ENCODE measurements at regions not wholly inside any gene's neighbourhood (a gene's known extent, or its start where the extent isn't known, plus 50 kb on each side); places are given as distances from the start of the nearest gene placed in this dataset.

- Histone ChIP-seq H3K4me1 (ENCODE audit: control insufficient read depth in 1 of 2, insufficient read depth in 2 of 2, low read length in 2 of 2) (no peaks in the 10 kb centered on the region), H3K9me3 (ENCODE audit: control insufficient read depth in 1 of 2, low read length in 2 of 2) (no peaks in the 10 kb centered on the region), H3K27ac (ENCODE audit: low read depth, low read length) (no peak overlapping the region), H3K9ac (ENCODE audit: low read depth in 1 of 2, low read length in 2 of 2) (no peak overlapping the region), H3K4me3 (ENCODE audit: low read depth in 1 of 2, low read length in 2 of 2) (no peak overlapping the region), H3K27me3 (ENCODE audit: control insufficient read depth in 1 of 2, insufficient read depth in 2 of 2, low read length in 2 of 2) (no peaks in the 10 kb centered on the region), H3K36me3 (ENCODE audit: control insufficient read depth in 1 of 2, insufficient read depth in 2 of 2, low read length in 2 of 2) (no peaks in the 10 kb centered on the region)
Observed at GRCh38 chr1:223012176-223012788, 130.8 kb downstream of the TLR5 start.

- Histone ChIP-seq H3K27ac (ENCODE audit: low read depth, low read length) (no peak overlapping the region), H3K36me3 (ENCODE audit: control insufficient read depth in 1 of 2, insufficient read depth in 2 of 2, low read length in 2 of 2) (no peaks in the 10 kb centered on the region), H3K4me1 (ENCODE audit: control insufficient read depth in 1 of 2, insufficient read depth in 2 of 2, low read length in 2 of 2) (no peaks in the 10 kb centered on the region), H3K27me3 (ENCODE audit: control insufficient read depth in 1 of 2, insufficient read depth in 2 of 2, low read length in 2 of 2) (no peaks in the 10 kb centered on the region), H3K9ac (ENCODE audit: low read depth in 1 of 2, low read length in 2 of 2) (no peak overlapping the region), H3K4me3 (ENCODE audit: low read depth in 1 of 2, low read length in 2 of 2) (no peak overlapping the region), H3K9me3 (ENCODE audit: control insufficient read depth in 1 of 2, low read length in 2 of 2) (no peaks in the 10 kb centered on the region)
Observed at GRCh38 chr1:223012938-223013337, 130.1 kb downstream of the TLR5 start.

GRCh38 chr1:223014142-223014873, 128.7 kb downstream of the TLR5 start:
- Histone ChIP-seq H3K27ac (ENCODE audit: low read depth, low read length) (no peak overlapping the region), H3K36me3 (ENCODE audit: control insufficient read depth in 1 of 2, insufficient read depth in 2 of 2, low read length in 2 of 2) (no peaks in the 10 kb centered on the region), H3K4me3 (ENCODE audit: low read depth in 1 of 2, low read length in 2 of 2) (no peak overlapping the region), H3K27me3 (ENCODE audit: control insufficient read depth in 1 of 2, insufficient read depth in 2 of 2, low read length in 2 of 2) (no peaks in the 10 kb centered on the region), H3K9ac (ENCODE audit: low read depth in 1 of 2, low read length in 2 of 2) (no peak overlapping the region), H3K4me1 (ENCODE audit: control insufficient read depth in 1 of 2, insufficient read depth in 2 of 2, low read length in 2 of 2) (no peaks in the 10 kb centered on the region), H3K9me3 (ENCODE audit: control insufficient read depth in 1 of 2, low read length in 2 of 2) (no peaks in the 10 kb centered on the region)

- H3K9ac ChIP-seq (ENCODE audit: low read depth in 1 of 2, low read length in 2 of 2): no peak overlapping the region
- no peaks in the 10 kb centered on the region for H3K4me1 ChIP-seq (ENCODE audit: control insufficient read depth in 1 of 2, insufficient read depth in 2 of 2, low read length in 2 of 2)
- no peak overlapping the region for H3K27ac ChIP-seq (ENCODE audit: low read depth, low read length)
- H3K4me3 ChIP-seq (ENCODE audit: low read depth in 1 of 2, low read length in 2 of 2): no peak overlapping the region
- no peaks in the 10 kb centered on the region for H3K36me3 ChIP-seq (ENCODE audit: control insufficient read depth in 1 of 2, insufficient read depth in 2 of 2, low read length in 2 of 2)
- no peaks in the 10 kb centered on the region for H3K27me3 ChIP-seq (ENCODE audit: control insufficient read depth in 1 of 2, insufficient read depth in 2 of 2, low read length in 2 of 2)
- H3K9me3 ChIP-seq (ENCODE audit: control insufficient read depth in 1 of 2, low read length in 2 of 2): no peaks in the 10 kb centered on the region
Observed at GRCh38 chr1:223016381-223016780, 126.7 kb downstream of the TLR5 start.

- H3K4me1 ChIP-seq (ENCODE audit: control insufficient read depth in 1 of 2, insufficient read depth in 2 of 2, low read length in 2 of 2): no peaks in the 10 kb centered on the region
- no peaks in the 10 kb centered on the region for H3K9me3 ChIP-seq (ENCODE audit: control insufficient read depth in 1 of 2, low read length in 2 of 2)
- no peak overlapping the region for H3K9ac ChIP-seq (ENCODE audit: low read depth in 1 of 2, low read length in 2 of 2)
Observed at GRCh38 chr1:223016890-223017289, 126.2 kb downstream of the TLR5 start.

GRCh38 chr1:223017291-223017690, 125.8 kb downstream of the TLR5 start:
- no peaks in the 10 kb centered on the region for H3K27me3 ChIP-seq (ENCODE audit: control insufficient read depth in 1 of 2, insufficient read depth in 2 of 2, low read length in 2 of 2)
- H3K4me3 ChIP-seq (ENCODE audit: low read depth in 1 of 2, low read length in 2 of 2): no peak overlapping the region
- no peak overlapping the region for H3K27ac ChIP-seq (ENCODE audit: low read depth, low read length)
- no peaks in the 10 kb centered on the region for H3K4me1 ChIP-seq (ENCODE audit: control insufficient read depth in 1 of 2, insufficient read depth in 2 of 2, low read length in 2 of 2)
- H3K9me3 ChIP-seq (ENCODE audit: control insufficient read depth in 1 of 2, low read length in 2 of 2): no peaks in the 10 kb centered on the region
- no peaks in the 10 kb centered on the region for H3K36me3 ChIP-seq (ENCODE audit: control insufficient read depth in 1 of 2, insufficient read depth in 2 of 2, low read length in 2 of 2)
- H3K9ac ChIP-seq (ENCODE audit: low read depth in 1 of 2, low read length in 2 of 2): no peak overlapping the region

More at GRCh38 chr1:223016890-223017289, 126.2 kb downstream of the TLR5 start:
- Histone ChIP-seq H3K36me3 (ENCODE audit: control insufficient read depth in 1 of 2, insufficient read depth in 2 of 2, low read length in 2 of 2) (no peaks in the 10 kb centered on the region), H3K27ac (ENCODE audit: low read depth, low read length) (no peak overlapping the region), H3K27me3 (ENCODE audit: control insufficient read depth in 1 of 2, insufficient read depth in 2 of 2, low read length in 2 of 2) (no peaks in the 10 kb centered on the region), H3K4me3 (ENCODE audit: low read depth in 1 of 2, low read length in 2 of 2) (no peak overlapping the region)

- no peaks in the 10 kb centered on the region for H3K36me3 ChIP-seq (ENCODE audit: control insufficient read depth in 1 of 2, insufficient read depth in 2 of 2, low read length in 2 of 2)
- no peaks in the 10 kb centered on the region for H3K27me3 ChIP-seq (ENCODE audit: control insufficient read depth in 1 of 2, insufficient read depth in 2 of 2, low read length in 2 of 2)
- no peak overlapping the region for H3K27ac ChIP-seq (ENCODE audit: low read depth, low read length)
- H3K9me3 ChIP-seq (ENCODE audit: control insufficient read depth in 1 of 2, low read length in 2 of 2): no peaks in the 10 kb centered on the region
- H3K9ac ChIP-seq (ENCODE audit: low read depth in 1 of 2, low read length in 2 of 2): no peak overlapping the region
- no peaks in the 10 kb centered on the region for H3K4me1 ChIP-seq (ENCODE audit: control insufficient read depth in 1 of 2, insufficient read depth in 2 of 2, low read length in 2 of 2)
- H3K4me3 ChIP-seq (ENCODE audit: low read depth in 1 of 2, low read length in 2 of 2): no peak overlapping the region
Observed at GRCh38 chr1:223018534-223018933, 124.5 kb downstream of the TLR5 start.

- H3K27ac ChIP-seq (ENCODE audit: low read depth, low read length): no peak overlapping the region
- H3K9me3 ChIP-seq (ENCODE audit: control insufficient read depth in 1 of 2, low read length in 2 of 2): no peaks in the 10 kb centered on the region
- H3K4me3 ChIP-seq (ENCODE audit: low read depth in 1 of 2, low read length in 2 of 2): no peak overlapping the region
- no peaks in the 10 kb centered on the region for H3K4me1 ChIP-seq (ENCODE audit: control insufficient read depth in 1 of 2, insufficient read depth in 2 of 2, low read length in 2 of 2)
- no peaks in the 10 kb centered on the region for H3K36me3 ChIP-seq (ENCODE audit: control insufficient read depth in 1 of 2, insufficient read depth in 2 of 2, low read length in 2 of 2)
- no peak overlapping the region for H3K9ac ChIP-seq (ENCODE audit: low read depth in 1 of 2, low read length in 2 of 2)
- no peaks in the 10 kb centered on the region for H3K27me3 ChIP-seq (ENCODE audit: control insufficient read depth in 1 of 2, insufficient read depth in 2 of 2, low read length in 2 of 2)
Observed at GRCh38 chr1:223019256-223019655, 123.8 kb downstream of the TLR5 start.

GRCh38 chr1:223020770-223021169, 122.3 kb downstream of the TLR5 start:
- H3K9me3 ChIP-seq (ENCODE audit: control insufficient read depth in 1 of 2, low read length in 2 of 2): no peaks in the 10 kb centered on the region
- H3K27ac ChIP-seq (ENCODE audit: low read depth, low read length): no peak overlapping the region
- H3K9ac ChIP-seq (ENCODE audit: low read depth in 1 of 2, low read length in 2 of 2): no peak overlapping the region
- no peaks in the 10 kb centered on the region for H3K36me3 ChIP-seq (ENCODE audit: control insufficient read depth in 1 of 2, insufficient read depth in 2 of 2, low read length in 2 of 2)
- H3K4me3 ChIP-seq (ENCODE audit: low read depth in 1 of 2, low read length in 2 of 2): no peak overlapping the region
- H3K27me3 ChIP-seq (ENCODE audit: control insufficient read depth in 1 of 2, insufficient read depth in 2 of 2, low read length in 2 of 2): no peaks in the 10 kb centered on the region
- no peaks in the 10 kb centered on the region for H3K4me1 ChIP-seq (ENCODE audit: control insufficient read depth in 1 of 2, insufficient read depth in 2 of 2, low read length in 2 of 2)

- Histone ChIP-seq H3K27me3 (ENCODE audit: control insufficient read depth in 1 of 2, insufficient read depth in 2 of 2, low read length in 2 of 2) (no peaks in the 10 kb centered on the region), H3K27ac (ENCODE audit: low read depth, low read length) (no peak overlapping the region), H3K4me3 (ENCODE audit: low read depth in 1 of 2, low read length in 2 of 2) (no peak overlapping the region), H3K9ac (ENCODE audit: low read depth in 1 of 2, low read length in 2 of 2) (no peak overlapping the region), H3K36me3 (ENCODE audit: control insufficient read depth in 1 of 2, insufficient read depth in 2 of 2, low read length in 2 of 2) (no peaks in the 10 kb centered on the region), H3K4me1 (ENCODE audit: control insufficient read depth in 1 of 2, insufficient read depth in 2 of 2, low read length in 2 of 2) (no peaks in the 10 kb centered on the region), H3K9me3 (ENCODE audit: control insufficient read depth in 1 of 2, low read length in 2 of 2) (no peaks in the 10 kb centered on the region)
Observed at GRCh38 chr1:223022641-223023473, 120.2 kb downstream of the TLR5 start.
